Activated CD4-positive, alpha-beta T cell treated with anti-CD3 and anti-CD28 coated beads, Interleukin-2, Interleukin-4, amounts not matched to agents 100 ng/mL and 50 ng/mL, durations not matched to agents 16 hours and 8 hours (primary cell): ENCODE measurements at regions not wholly inside any gene's neighbourhood (a gene's known extent, or its start where the extent isn't known, plus 50 kb on each side); places are given as distances from the start of the nearest gene placed in this dataset.

Experiments used
- DNase-seq: peaks from one replicate; pipeline ENCODE4 v3.0.0-alpha.2; 2020; ENCODE audit warnings: low spot score

GRCh38 chr2:145140658-145141057, 620.7 kb upstream of the ZEB2 start:
- DNase-seq, result no peak

DNA sequence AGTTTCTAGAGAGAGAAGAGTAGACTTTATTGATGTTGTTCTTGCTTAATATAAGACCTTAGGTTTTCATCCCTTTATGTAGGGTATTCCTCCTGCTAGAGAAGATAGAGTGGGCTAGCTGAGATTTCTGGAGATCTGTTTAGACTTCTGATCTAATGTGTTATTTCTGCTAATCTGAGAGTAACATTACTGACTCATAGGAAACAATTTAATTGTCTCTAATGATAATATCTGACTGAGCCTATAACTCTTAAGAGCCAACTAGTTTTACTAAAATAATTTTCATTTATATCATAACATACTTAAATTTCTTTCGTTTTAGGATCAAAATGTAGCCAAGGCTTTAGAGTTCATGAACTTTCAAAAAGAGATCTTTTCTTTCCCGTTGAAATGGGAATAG, 618.7 kb upstream of the ZEB2 start:
- DNase-seq, result no peak

DNA sequence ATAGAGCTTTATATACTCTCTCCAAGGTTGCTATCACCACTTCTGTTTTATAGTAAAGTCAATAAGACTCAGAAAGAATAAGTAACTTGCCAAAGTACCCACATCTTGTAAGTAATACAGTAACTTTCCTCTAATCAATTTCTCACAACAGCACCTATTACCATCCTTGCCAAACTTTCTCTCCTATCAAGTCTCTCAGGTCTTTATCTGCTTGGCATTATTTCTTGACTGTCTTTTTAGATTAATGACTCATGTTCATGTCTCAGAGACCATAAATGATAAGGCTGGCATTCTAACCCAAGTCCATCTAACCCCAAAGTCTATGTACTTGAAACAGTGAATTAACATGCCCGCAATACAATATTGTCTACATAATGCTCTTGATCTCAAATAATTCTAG, 618.0 kb upstream of the ZEB2 start:
- DNase-seq, result no peak

DNA sequence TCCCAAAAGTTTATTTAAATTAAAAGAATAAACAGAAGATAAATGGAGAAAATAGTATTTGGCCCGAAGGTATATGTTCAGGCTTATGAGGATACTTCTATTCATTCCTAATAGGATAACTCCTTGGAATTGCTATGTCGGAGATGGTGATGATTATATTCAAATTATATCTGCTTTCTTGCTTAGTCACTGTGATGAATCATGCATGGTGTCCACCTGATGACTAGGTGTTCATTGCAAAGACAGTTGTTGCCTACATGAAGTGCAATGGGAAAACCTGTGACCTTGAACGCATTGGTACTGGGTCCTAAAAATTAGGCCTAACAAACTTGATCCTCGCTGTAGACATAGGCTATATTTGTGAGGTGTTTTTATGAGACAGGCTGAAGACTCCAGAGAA, 617.3 kb upstream of the ZEB2 start:
- DNase-seq, result no peak

- no peak for DNase-seq
Measured at GRCh38 chr2:145136702-145137101, 616.8 kb upstream of the ZEB2 start.

DNA sequence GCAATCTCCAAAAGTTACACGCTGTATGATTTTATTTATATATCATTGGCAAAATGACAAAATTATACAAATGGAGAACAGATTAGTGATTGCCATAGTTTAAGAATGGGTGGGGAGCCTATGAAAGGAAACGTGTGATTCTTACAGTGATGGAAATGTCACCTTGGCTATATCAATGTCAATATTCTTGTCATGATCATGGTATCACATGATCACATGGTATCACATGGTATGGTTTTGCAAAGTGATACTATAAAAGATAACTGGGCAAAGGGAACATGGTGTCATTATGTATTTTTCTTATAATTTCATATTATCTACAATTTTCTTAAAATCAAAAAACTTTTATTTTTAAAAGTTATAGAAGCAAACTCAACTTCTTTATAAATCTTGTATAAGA, 606.2 kb upstream of the ZEB2 start:
- DNase-seq, result no peak

DNA sequence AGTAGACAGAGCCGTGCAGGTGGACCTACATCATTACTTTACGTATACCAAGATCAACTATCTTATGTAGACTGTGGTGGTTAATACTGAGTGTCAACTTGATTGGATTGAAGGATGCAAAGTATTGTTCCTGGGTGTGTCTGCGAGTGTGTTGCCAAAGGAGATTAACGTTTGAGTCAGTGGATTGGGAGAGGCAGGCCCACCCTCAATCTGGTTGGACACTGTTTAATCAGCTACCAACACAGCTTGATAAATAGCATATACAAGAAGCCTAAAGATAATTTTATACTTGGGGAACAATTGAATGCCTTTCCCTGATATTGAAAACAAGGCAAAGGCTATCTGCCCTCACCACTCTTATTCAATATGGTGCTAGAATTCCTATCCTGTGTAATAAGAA, 604.2 kb upstream of the ZEB2 start:
- no peak for DNase-seq

- no peak for DNase-seq
Measured at GRCh38 chr2:145123606-145124005, 603.7 kb upstream of the ZEB2 start.

DNA sequence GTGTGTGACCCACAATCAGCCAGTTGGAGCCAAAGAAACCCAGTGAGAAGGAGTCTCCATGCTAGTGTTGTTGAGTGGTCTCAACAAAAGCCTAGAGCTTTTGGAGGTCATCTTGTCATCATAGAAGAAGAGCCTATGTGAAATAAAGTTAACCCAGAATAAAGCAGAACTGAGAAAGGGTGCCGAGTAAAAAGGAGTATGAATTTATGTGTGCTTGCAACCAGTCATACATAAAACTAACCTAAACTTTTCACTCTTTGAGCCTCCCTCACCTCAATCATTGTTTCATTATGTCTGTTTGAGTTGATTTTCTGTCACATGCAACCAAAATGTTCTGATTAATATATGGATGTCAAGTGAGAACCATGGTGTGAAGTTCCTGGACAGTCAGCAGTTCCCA, 599.3 kb upstream of the ZEB2 start:
- DNase-seq, result no peak

- DNase-seq, result no peak
Measured at GRCh38 chr2:145116834-145117725, 597.2 kb upstream of the ZEB2 start.

DNA sequence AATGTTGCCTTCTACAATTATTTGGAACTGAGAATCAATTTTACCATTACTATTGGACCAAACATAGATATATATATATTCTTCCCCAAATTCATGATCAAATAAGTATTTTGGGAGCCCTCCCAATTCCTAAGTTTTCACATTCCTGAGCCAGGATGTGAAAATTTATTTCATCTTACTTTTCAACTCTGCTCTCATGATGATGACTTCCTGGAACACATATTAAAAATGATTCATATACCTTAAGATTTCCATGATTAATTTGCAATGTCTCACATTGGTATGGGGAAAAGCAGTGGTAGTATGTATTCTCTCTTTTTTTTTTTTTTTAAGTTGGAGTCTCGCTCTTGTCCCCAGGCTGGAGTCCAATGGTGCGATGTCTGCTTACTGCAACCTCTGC, 596.1 kb upstream of the ZEB2 start:
- no peak for DNase-seq

- no peak for DNase-seq
Measured at GRCh38 chr2:145114726-145115125, 594.8 kb upstream of the ZEB2 start.

- no peak for DNase-seq
Measured at GRCh38 chr2:145112467-145112866, 592.5 kb upstream of the ZEB2 start.

- no peak for DNase-seq
Measured at GRCh38 chr2:145110668-145111356, 590.9 kb upstream of the ZEB2 start.

DNA sequence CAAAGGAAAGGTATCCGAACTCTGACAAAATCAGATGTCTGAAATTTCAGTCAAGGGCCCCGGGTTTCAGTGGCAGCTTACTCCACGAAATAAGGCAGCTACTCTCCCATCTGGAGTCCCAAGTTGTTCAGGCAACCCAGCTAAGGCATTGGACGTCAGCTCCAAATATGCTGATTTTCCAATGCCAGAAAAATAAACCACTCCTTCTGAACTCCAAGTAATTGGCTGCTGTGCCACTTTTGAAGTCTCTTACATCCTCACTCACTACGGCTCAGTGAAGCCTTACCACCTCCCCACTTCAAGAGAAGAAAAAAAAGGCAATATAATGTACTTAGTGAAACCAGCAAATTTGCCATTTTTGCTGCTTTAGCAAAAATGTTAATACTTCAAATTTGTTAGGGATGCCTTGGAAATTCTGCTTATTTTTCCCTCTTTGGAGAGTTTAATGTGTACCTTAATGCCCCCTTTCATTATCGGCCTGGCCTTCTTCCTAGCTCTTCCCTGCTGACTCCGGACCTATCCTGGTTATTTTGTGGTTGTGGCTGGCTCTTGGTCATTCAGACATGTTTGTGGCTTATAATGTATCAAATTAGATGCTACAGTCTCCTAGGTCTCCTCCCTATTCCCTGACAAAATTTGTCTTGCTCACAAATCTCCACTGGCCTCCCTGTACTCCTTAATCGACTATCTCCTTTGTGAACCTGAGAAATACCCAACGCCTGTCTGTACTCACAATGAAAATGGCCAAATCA, 589.2 kb upstream of the ZEB2 start:
- DNase-seq, result no peak

DNA sequence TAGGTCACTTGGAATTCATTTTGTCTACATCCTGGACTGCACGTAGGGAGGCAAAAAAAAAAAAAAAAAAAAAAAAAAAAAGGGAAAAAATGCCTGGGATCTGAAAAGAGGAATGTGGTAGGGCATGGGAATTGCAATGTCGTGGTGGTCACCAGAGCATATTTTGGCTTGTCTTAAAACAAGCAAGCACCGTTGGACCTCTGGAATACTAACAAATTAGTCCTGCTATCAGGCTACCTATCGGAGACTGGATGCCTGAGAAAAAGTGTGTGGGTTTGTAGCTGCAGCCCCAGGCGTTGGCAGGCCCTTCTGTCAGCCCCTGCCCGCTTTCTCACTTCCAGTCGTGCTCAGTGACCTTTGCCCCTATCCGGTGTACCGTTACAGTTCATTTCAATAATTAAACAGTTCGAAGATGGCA, 588.5 kb upstream of the ZEB2 start:
- DNase-seq, result no peak

DNA sequence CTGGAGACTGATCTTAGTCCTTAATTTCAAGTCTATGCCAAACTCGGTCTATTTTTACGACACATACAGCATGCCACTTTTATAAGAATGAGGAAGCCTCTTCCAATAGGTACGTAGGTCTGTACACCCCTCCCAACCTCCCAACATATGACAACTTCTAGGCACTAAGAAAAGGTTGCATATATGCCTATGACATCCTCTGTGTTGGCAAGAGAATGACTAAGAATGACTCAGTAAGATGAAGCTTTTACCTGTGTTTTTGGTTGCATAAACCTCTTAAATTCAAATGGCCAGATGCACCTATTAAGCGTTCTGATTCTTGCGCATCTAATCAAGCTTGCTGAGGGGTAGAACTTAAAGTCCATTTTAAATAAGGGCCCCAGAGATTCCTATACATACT, 586.4 kb upstream of the ZEB2 start:
- no peak for DNase-seq

DNA sequence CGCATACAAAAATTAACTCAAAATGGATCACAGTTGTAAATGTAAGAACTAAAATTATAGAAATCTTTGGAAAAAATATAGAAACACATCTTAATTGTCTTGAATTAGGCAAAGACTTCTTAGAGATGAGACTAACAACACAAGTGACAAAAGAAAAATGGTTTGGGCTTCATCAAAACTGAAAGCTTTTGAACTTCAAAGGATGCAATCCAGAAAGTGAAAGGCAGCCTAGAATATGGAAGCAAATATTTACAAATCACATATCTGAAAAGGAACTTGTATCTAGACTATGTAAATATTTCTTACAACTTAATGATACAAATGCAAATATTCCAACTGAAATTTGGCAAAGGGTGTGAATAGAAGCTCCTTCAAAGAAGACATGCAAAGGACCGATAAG, 582.8 kb upstream of the ZEB2 start:
- DNase-seq, result no peak

DNA sequence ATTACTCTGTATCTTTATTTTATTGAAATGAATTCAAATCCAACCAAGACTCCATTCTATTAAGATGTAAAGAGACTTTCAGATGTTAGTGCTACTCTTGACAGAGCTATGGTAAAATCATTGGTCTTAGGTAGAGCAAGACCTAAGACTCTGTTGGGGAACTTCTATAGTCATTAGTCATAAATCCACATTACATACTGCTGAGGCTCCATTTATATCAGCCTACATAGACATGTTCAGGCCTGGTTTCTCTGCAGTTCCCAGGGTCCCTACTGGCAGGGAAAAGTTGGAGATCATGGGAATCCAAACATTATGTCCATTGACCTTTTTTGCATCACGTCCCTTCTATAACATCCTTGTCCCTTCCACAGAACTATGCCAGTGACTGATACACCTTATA, 580.4 kb upstream of the ZEB2 start:
- DNase-seq, result no peak

- no peak for DNase-seq
Measured at GRCh38 chr2:145096582-145096981, 576.7 kb upstream of the ZEB2 start.

DNA sequence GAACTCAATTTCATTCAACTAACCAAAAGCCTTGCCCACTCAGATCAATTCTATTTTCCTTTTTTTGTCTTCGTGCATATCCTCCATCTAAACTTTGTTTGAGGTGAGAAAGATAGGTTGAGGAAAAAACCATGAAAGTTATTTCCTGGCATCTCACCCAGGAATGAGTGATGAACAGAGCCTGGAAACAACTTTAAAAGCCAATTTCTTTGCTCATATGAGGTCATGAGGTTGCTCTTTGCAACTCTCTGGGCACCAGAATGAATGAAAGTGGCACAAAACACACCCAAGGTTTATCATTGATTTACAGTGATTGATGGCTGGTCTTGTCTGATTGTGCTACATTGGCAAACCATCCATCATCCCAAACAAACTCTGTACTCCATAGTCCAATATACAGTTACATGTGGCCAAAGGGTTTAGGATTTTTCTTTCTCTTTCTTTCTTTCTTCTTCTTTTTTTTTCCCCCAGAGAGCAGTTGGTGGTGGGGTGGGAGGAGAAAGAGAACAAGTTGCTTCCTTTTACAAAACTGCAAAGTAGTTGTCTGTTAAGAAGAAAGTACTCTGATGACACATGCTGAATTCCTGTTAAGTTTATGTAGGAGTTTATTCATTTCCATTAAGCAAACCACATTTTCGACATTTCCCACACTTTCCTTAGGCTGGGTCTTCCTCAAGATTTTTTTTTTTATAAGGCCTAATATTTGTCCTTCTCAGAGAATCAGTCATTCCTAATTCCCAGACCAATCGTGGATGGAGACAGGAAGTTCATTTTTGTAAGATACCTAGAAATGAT, 575.9 kb upstream of the ZEB2 start:
- DNase-seq, result no peak

GRCh38 chr2:145094370-145094769, 574.5 kb upstream of the ZEB2 start:
- no peak for DNase-seq
